NT2/D1 (cell line): ENCODE measurements at regions not wholly inside any gene's neighbourhood (a gene's known extent, or its start where the extent isn't known, plus 50 kb on each side); places are given as distances from the start of the nearest gene placed in this dataset.

Experiments used
- SUZ12 ChIP-seq: IDR thresholded peaks from 2 replicates; pipeline ENCODE4 v1.6.1; 2011; ENCODE audit not compliant: insufficient read length, insufficient read depth; ENCODE audit errors: extremely low read depth
- YY1 ChIP-seq: IDR thresholded peaks from 2 replicates; pipeline ENCODE4 v1.6.1; 2011; ENCODE audit not compliant: insufficient read length, insufficient read depth
- ZNF274 ChIP-seq: IDR thresholded peaks from 2 replicates; pipeline ENCODE4 v1.6.1; 2011; ENCODE audit warnings: mild to moderate bottlenecking, low read depth, low read length

DNA sequence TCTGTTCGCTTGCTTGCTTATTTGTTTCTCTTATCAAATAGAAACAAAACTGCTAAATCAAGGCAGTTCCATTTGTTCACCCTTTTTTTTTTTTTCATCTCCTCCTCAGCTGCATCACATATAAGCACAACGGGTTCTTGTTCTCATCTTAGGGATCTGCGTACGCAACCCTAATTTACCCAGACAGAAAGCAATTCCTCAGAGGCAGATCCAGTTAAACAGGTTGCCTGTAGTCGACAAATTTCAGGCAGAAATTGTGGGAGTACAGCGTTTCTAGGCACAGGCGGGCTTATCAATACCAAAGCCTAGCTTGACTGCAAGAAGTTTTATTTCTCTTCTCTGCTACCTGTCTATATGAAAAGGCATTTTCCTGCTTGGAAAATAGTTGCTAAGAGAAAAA lies 565.4 kb downstream of the NXPH1 start:
- TF ChIP-seq YY1 (no peak), ZNF274 (no peak), SUZ12 (no peak)
